Ovary (tissue), 3 donors: ENCODE measurements at regions not wholly inside any gene's neighbourhood (a gene's known extent, or its start where the extent isn't known, plus 50 kb on each side); places are given as distances from the start of the nearest gene placed in this dataset.

Experiments used
- CTCF ChIP-seq, 3 donors: fragments of 450-650 bp in 2 of 3; fragments of 200-600 bp in 1 of 3; IDR thresholded peaks; one replicate each; pipeline versions ENCODE4 v1.5.1 to v1.8.0; 2016 to 2022; ENCODE audit warnings: antibody characterized with exemption in 3 of 3, mild to moderate bottlenecking in 1 of 3
- POLR2A ChIP-seq: fragments of 450-650 bp; IDR thresholded peaks from one replicate; pipeline ENCODE4 v1.6.1; 2017; ENCODE audit warnings: antibody characterized with exemption, mild to moderate bottlenecking, moderate library complexity
- donor health status: DM: no; HTN: no; CAD: no.

GRCh38 chr10:52665821-52666220 is 106.8 kb downstream of the MBL2 start:
- no peak for TF ChIP-seq CTCF (IDR thresholded peaks at IDR 0.05)
- no peak for TF ChIP-seq POLR2A
